Upper lobe of left lung (tissue), 4 donors: ENCODE measurements at regions not wholly inside any gene's neighbourhood (a gene's known extent, or its start where the extent isn't known, plus 50 kb on each side); places are given as distances from the start of the nearest gene placed in this dataset.

Source experiments
- CTCF ChIP-seq, 6 experiments: fragments of 450-650 bp in 4 of 6; fragments of 200-600 bp in 2 of 6; sonication (generic) in 2 of 6; IDR thresholded peaks; one replicate each; pipeline ENCODE4 v1.5.1; 2016 to 2019; ENCODE audit warnings: antibody characterized with exemption in 6 of 6
- EP300 ChIP-seq, 4 donors: sonication (generic); formaldehyde crosslinking; IDR thresholded peaks; one replicate each; pipeline ENCODE4 v1.5.1; 2017; ENCODE audit warnings: antibody characterized with exemption in 4 of 4, control low read depth in 2 of 4

- TF ChIP-seq EP300 (IDR thresholded peaks at IDR 0.05) (no peak), CTCF (IDR thresholded peaks at IDR 0.05) (no peak)
Measured at GRCh38 chr5:52497133-52497693, 290.5 kb upstream of the ITGA1 start.
